Kidney (tissue), 13 donors: ENCODE measurements at regions not wholly inside any gene's neighbourhood (a gene's known extent, or its start where the extent isn't known, plus 50 kb on each side); places are given as distances from the start of the nearest gene placed in this dataset.
A peak's percentile ranks its signal among the peaks of the same experiment; 100 is the strongest.

Experiments used
- DNase-seq, 5 donors: peaks; one replicate each; pipeline ENCODE4 v3.0.0-alpha.2; 2013 to 2020
- FAIRE-seq: peaks from 2 replicates; lab custom pipeline; 2012; peaks lifted over from hg19 to GRCh38; lab: Jason Lieb, UNC
- H3K27ac ChIP-seq, 2 donors: one replicate each; pipeline ENCODE4 v1.7.0; 2013; ENCODE audit warnings: low read depth in 2 of 2, low read length in 2 of 2, inconsistent platforms in 1 of 2
- H3K27me3 ChIP-seq: one replicate; pipeline ENCODE4 v1.7.1; 2013; ENCODE audit warnings: low read length, inconsistent platforms; ENCODE audit not compliant: control insufficient read depth, insufficient read depth
- H3K36me3 ChIP-seq, 3 donors: one replicate each; pipeline versions ENCODE4 v1.7.0 to v1.7.1; 2013; ENCODE audit warnings: low read length in 3 of 3, control low read depth in 1 of 3, inconsistent platforms in 1 of 3; ENCODE audit not compliant: insufficient read depth in 3 of 3, control insufficient read depth in 2 of 3
- H3K4me1 ChIP-seq, 3 donors: one replicate each; pipeline versions ENCODE4 v1.7.0 to v1.7.1; 2013; ENCODE audit warnings: low read length in 3 of 3, inconsistent platforms in 1 of 3, low read depth in 1 of 3; ENCODE audit not compliant: control insufficient read depth in 2 of 3, insufficient read depth in 2 of 3
- H3K4me3 ChIP-seq, 3 donors: one replicate each; pipeline versions ENCODE4 v1.7.0 to v1.8.1; 2013; ENCODE audit warnings: low read length in 3 of 3, control low read depth in 1 of 3, inconsistent platforms in 1 of 3
- H3K9ac ChIP-seq, 3 donors: one replicate each; pipeline versions ENCODE4 v1.7.0 to v1.7.1; 2013; ENCODE audit warnings: low read length in 3 of 3, control low read depth in 1 of 3, inconsistent platforms in 1 of 3
- H3K9me3 ChIP-seq, 3 donors: one replicate each; pipeline versions ENCODE4 v1.7.0 to v1.7.1; 2013; ENCODE audit warnings: low read length in 3 of 3, control low read depth in 1 of 3, inconsistent platforms in 1 of 3; ENCODE audit not compliant: control insufficient read depth in 2 of 3, insufficient read depth in 1 of 3
- CTCF ChIP-seq: IDR thresholded peaks from 3 replicates; pipeline ENCODE4 v1.5.1; 2012; ENCODE audit warnings: mild to moderate bottlenecking, moderate library complexity, borderline replicate concordance; ENCODE audit not compliant: insufficient read depth; ENCODE audit errors: extremely low read depth
- intact Hi-C: fragments of 100-400 bp; cut with DNase I; formaldehyde crosslinking; loops from one replicate; pipeline ENCODE4 v1.11.1; 2022
- donor health status: control.
- donor health status: control.
- donor health status: control.
- donor health status: control.
- donor health status: control.
- donor health status: DM: yes; HTN: yes; CAD: no.
- donor health status: Normal renal cell carcinoma (clear cell type).

- H3K4me1 ChIP-seq, result no peaks in the 10 kb centered on the region
- FAIRE-seq (no peak), DNase-seq (no peak)
- no peaks in the 10 kb centered on the region for H3K9me3 ChIP-seq
- no peak overlapping the region for H3K4me3 ChIP-seq
- peaks cover 3% of the 10 kb centered on the region for H3K27me3 ChIP-seq
- no peak overlapping the region for H3K27ac ChIP-seq
- H3K36me3 ChIP-seq, result no peaks in the 10 kb centered on the region
- TF ChIP-seq CTCF, result no peak
- intact Hi-C loops, result no loop called here
- no peak overlapping the region for H3K9ac ChIP-seq
Measured at GRCh38 chrX:45811326-45811725, 610.6 kb upstream of the DIPK2B start.

- no peak for FAIRE-seq
- intact Hi-C loops, result no loop called here
- Histone ChIP-seq H3K9ac (no peak overlapping the region), H3K4me1 (no peaks in the 10 kb centered on the region), H3K27ac (no peak overlapping the region), H3K27me3 (peaks cover 3% of the 10 kb centered on the region), H3K9me3 (no peaks in the 10 kb centered on the region), H3K4me3 (peak overlapping the region in 2 of 3 donors; percentile 29 to 35), H3K36me3 (no peaks in the 10 kb centered on the region)
- peak in 2 of 5 donors; percentile 41 to 49 for DNase-seq
- TF ChIP-seq CTCF, result no peak
Measured at GRCh38 chrX:45807572-45808425, 607.1 kb upstream of the DIPK2B start.

- DNase-seq, result no peak
- H3K9ac ChIP-seq, result peak overlapping the region in 1 of 3 donors; percentile 24
- TF ChIP-seq CTCF, result no peak
- no peaks in the 10 kb centered on the region for H3K36me3 ChIP-seq
- peak overlapping the region in 1 of 3 donors; percentile 5 for H3K4me3 ChIP-seq
- H3K4me1 ChIP-seq, result no peaks in the 10 kb centered on the region
- H3K27me3 ChIP-seq, result peaks cover under 1% of the 10 kb centered on the region
- no peaks in the 10 kb centered on the region for H3K9me3 ChIP-seq
- no peak for FAIRE-seq
- H3K27ac ChIP-seq, result no peak overlapping the region
- intact Hi-C loops, result no loop called here
Measured at GRCh38 chrX:45806410-45807121, 605.9 kb upstream of the DIPK2B start.
